A549 (cell line): ENCODE measurements at regions not wholly inside any gene's neighbourhood (a gene's known extent, or its start where the extent isn't known, plus 50 kb on each side); places are given as distances from the start of the nearest gene placed in this dataset.

Experiments
- EP300 ChIP-seq, 2 experiments: fragments of >200 bp; sonication (Bioruptor Twin); formaldehyde crosslinking; IDR thresholded peaks; 2 replicates in 1 of 2; 3 replicates in 1 of 2; pipeline ENCODE4 v1.6.1; 2016 to 2017
- HDAC2 ChIP-seq: fragments of 200-600 bp; sonication (generic); IDR thresholded peaks from 2 replicates; pipeline ENCODE4 v1.6.1; 2016
- MAFK ChIP-seq: fragments of 450-650 bp; IDR thresholded peaks from 2 replicates; pipeline ENCODE4 v1.6.1; 2014; ENCODE audit not compliant: partially characterized antibody
- MAZ ChIP-seq: fragments of 150-350 bp; IDR thresholded peaks from 2 replicates; pipeline ENCODE4 v1.6.1; 2014; ENCODE audit warnings: antibody characterized with exemption, low read depth, low read length, borderline replicate concordance
- POLR2A ChIP-seq: IDR thresholded peaks from 2 replicates; pipeline ENCODE4 v1.6.1; 2012; ENCODE audit warnings: mild to moderate bottlenecking, low read length
- SREBF2 ChIP-seq: fragments of 450-650 bp; IDR thresholded peaks from 2 replicates; pipeline ENCODE4 v1.6.1; 2014; ENCODE audit warnings: mild to moderate bottlenecking, moderate library complexity
- ZFP36 ChIP-seq: fragments of 450-650 bp; IDR thresholded peaks from 2 replicates; pipeline ENCODE4 v1.6.1; 2014; ENCODE audit warnings: borderline replicate concordance; ENCODE audit not compliant: partially characterized antibody
- TF ChIP-seq, protein P1 (sequence below): fragments of >200 bp; sonication (Bioruptor Twin); formaldehyde crosslinking; IDR thresholded peaks from 3 replicates; pipeline ENCODE4 v1.5.1; 2016
- TF ChIP-seq, protein P2 (sequence below): fragments of 150-350 bp; IDR thresholded peaks from 2 replicates; pipeline ENCODE4 v1.6.1; 2014; ENCODE audit warnings: low read depth, mild to moderate bottlenecking, low read length
- TF ChIP-seq, protein P3 (sequence below): IDR thresholded peaks from 2 replicates; pipeline ENCODE4 v1.6.1; 2012

DNA sequence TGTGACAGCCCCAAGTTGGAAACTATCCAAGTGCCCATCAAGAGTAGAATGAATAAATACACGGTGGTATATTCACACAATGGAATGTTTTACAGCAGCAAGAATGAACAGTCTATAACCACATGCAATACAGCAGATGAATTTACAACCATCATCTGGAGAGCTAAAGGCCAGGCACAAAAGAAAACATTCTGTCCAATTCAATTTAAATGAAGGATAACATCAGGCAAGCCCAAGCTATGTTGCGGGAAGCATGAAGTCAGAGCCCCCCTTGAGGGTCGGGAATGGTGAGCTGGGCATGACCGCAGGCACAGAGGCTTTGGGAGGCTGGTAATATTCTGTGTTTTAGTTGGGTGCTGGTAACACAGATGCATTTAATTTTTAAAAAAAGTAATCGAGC is 76.0 kb downstream of the SYNE3 start:
- no peak for TF ChIP-seq SREBF2
- TF ChIP-seq, protein P1, sequence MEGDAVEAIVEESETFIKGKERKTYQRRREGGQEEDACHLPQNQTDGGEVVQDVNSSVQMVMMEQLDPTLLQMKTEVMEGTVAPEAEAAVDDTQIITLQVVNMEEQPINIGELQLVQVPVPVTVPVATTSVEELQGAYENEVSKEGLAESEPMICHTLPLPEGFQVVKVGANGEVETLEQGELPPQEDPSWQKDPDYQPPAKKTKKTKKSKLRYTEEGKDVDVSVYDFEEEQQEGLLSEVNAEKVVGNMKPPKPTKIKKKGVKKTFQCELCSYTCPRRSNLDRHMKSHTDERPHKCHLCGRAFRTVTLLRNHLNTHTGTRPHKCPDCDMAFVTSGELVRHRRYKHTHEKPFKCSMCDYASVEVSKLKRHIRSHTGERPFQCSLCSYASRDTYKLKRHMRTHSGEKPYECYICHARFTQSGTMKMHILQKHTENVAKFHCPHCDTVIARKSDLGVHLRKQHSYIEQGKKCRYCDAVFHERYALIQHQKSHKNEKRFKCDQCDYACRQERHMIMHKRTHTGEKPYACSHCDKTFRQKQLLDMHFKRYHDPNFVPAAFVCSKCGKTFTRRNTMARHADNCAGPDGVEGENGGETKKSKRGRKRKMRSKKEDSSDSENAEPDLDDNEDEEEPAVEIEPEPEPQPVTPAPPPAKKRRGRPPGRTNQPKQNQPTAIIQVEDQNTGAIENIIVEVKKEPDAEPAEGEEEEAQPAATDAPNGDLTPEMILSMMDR, result no peak
- no peak for TF ChIP-seq ZFP36
- TF ChIP-seq MAFK, result no peak
- no peak for TF ChIP-seq MAZ
- no peak for TF ChIP-seq POLR2A
- TF ChIP-seq, protein P2, sequence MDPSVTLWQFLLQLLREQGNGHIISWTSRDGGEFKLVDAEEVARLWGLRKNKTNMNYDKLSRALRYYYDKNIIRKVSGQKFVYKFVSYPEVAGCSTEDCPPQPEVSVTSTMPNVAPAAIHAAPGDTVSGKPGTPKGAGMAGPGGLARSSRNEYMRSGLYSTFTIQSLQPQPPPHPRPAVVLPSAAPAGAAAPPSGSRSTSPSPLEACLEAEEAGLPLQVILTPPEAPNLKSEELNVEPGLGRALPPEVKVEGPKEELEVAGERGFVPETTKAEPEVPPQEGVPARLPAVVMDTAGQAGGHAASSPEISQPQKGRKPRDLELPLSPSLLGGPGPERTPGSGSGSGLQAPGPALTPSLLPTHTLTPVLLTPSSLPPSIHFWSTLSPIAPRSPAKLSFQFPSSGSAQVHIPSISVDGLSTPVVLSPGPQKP, result no peak
- TF ChIP-seq, protein P3, sequence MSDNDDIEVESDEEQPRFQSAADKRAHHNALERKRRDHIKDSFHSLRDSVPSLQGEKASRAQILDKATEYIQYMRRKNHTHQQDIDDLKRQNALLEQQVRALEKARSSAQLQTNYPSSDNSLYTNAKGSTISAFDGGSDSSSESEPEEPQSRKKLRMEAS, result no peak
- no peak for TF ChIP-seq HDAC2
- TF ChIP-seq EP300 (IDR thresholded peaks at IDR 0.05), result no peak
